GM19452 (cell line): ENCODE measurements at regions not wholly inside any gene's neighbourhood (a gene's known extent, or its start where the extent isn't known, plus 50 kb on each side); places are given as distances from the start of the nearest gene placed in this dataset.

Experiments used
- ATAC-seq: cut with Tn5 transposase; IDR thresholded peaks from one replicate; pipeline ENCODE4 v1.9.1; 2021; ENCODE audit not compliant: unreplicated experiment

DNA sequence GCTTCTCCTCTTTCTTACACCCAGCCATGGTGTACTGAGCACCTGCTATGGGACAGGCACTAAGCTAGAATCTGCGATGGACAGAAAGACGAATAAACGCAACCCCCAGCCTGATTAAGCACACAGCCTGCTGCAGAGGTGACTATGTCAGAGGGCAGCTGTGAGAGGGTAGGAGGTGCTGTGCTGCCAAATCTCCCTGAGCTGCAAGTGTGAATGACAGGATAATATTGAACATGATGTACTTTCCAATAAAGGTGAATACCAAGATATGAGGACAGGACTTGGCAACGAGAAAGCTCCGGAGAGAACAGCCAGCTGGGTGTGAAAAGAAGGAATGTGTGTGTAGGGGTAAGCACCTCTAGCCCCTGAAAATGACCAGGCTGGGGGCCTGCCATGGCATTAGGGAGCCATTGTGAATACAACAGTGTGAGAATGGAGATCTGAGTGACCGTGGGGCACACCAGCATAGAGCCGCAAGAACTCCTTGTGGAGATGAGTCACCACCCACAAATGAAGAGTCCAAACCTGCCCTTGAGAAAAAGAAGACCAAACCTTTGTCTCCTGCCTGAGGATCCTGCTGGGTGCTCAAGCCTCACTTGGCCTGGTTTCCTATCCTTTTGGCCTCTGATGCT is 83.0 kb upstream of the ATF3 start:
- no peak for ATAC-seq

DNA sequence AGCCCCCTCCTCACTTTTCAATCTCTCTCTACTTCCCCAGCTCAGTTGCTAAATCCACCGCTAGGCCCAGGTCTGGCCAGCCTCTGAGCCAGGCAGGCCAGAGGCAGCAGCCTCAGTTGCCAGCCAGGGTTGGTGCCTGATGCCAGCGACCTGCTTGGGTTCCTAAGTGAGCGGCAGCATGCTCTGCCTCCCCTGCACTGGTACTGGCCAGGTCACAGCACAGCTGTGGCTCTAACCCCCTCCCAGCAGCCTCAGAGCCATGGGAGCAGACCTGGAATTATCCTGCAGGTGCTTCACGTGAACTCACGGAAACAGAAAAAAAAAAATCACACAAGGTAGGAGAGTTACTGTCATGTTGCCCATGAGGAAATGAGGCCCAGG is 82.5 kb upstream of the ATF3 start:
- no peak for ATAC-seq

DNA sequence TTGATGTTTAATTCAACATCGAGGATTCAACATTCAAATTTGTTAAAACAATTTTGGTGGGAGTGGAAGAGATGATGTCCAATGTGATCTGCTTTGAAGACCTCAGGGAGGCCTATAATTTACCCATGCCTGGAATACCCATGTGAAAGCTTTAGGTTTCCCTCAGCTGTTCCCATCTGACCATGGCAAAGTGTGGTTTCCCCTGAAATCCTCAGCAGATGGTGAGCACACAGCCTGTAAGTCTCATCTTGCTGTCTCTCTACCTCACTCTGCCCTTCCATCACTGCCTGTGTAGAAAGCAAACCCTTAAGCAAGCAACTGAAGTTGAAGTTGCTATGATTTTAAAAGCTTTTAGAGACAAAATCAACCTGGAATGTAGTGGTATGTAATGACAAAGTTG is 80.1 kb upstream of the ATF3 start:
- no peak for ATAC-seq

DNA sequence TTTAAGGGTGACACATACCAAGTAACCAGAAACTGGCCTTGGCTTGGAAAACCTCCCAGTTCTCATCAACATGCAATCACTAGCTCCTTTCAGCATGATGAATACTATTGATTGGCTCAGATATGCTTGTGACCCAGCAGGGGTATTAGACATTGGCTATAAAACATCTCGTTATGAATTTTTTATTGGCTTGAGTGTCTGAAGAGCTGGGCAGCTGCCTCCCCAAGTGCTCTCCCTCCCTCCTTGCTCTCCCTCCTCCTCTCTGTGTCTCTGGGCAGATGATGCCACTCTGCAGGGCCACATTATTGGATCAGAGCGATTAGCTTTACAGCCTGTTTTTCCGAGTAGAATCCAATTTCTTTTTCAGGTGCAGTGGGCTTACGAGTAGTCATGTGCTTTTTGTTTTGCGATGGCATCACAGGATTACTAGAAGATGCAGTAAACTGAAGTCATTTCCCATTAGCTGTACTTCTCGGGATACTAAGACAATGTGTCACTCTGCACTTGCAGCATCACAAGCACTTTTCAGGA is 79.3 kb upstream of the ATF3 start:
- no peak for ATAC-seq

DNA sequence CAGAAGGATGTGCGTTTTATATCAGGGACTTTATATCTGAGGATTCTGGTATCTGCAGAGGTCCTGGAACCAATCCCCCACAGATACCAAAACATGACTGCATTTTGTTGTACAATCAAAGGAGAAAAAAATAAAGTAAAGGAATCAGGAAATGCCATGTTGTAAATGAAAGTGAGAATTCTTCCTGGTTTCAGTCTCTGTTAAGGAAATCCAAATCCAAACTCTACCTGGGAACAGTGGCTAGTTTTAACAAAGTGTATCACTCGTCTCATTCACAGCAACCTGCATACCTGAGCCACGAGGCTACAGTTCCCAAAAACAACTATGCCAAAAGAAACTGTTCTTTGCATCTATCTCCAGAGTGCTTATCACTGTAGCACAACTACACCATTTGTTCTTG is 77.3 kb upstream of the ATF3 start:
- no peak for ATAC-seq

DNA sequence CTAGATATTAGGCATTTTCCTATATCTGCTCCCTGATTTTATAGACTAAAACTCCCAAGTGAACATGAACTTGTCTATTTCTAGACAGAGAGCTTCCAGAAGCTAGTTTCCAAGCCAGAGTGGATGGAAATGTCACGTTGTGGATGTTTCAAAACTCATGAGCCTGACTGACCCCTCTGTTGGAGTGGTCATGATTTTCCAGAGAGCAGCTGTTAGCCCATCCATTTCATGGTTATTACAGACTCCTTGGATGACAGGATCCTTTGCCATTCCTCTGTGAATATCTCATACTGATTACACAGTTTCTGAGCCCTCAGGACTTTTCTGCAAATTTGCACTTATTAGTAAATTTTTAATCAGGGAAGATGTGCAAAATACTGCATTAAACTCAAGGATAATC is 76.8 kb upstream of the ATF3 start:
- no peak for ATAC-seq

DNA sequence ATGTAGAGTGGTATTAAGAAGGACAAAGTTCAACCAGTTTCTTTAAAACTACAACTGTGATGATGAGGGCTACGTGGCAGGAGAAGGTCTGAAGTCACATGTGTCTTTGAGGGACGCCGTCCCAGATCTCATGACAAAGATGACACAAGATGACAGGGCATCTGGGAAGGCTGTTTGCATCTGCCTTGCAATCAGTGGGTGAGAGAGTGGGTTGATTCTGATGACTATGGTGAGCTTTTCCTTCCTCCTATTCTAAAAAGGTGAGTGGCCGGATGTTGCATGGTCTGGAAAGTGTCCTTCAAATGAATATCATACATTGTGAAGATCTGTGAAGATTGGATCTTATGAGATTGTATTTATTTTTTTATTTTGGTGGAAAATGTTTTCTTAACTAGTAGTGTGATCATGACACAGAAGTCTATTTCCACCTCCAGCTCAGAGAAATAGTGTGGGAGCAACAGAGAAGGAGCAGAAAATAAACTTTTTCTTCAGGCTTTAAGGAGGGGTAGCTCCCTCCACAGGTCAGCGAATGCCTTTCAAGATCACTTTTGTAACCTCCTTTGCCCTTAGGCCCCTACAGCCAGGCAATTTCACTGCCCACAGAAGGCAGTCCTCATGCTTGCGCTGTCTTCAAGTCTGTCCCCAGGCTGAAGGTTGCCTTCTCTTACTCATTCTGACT is 76.0 kb upstream of the ATF3 start:
- no peak for ATAC-seq

DNA sequence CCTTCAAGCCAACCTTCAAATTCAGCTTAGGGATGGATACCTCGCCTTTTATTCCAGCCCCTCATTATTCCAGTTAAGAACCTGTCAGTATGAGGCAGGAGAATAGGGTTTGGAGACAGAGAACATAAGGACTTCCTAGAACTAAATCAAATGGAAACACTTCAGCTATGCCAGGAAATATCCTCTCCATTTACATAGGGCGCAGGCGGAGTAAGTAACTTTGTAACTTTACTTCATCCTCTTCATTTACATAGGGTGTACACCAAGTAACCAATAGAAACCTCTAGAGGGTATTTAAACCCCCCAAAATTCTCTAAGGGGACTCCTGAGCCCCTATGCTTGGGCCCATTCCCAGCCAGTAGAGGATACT is 75.4 kb upstream of the ATF3 start:
- ATAC-seq: no peak

DNA sequence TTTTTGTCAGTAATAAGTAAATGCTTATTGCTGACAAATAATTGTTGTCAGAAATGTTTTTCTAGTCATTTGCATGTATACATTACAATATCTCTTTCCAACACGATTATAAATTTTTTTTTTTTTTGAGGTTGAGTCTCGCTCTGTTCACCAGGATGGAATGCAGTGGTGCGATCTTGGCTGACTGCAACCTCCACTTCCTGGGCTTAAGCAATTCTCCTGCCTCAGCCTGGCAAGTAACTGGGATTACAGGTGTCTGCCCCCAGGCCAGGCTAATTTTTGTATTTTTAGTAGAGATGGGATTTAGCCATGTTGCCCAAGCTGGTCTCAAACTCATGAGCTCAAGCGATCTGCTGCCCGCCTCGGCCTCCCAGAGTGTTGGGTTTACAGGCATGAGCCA is 72.0 kb upstream of the ATF3 start:
- no peak for ATAC-seq

DNA sequence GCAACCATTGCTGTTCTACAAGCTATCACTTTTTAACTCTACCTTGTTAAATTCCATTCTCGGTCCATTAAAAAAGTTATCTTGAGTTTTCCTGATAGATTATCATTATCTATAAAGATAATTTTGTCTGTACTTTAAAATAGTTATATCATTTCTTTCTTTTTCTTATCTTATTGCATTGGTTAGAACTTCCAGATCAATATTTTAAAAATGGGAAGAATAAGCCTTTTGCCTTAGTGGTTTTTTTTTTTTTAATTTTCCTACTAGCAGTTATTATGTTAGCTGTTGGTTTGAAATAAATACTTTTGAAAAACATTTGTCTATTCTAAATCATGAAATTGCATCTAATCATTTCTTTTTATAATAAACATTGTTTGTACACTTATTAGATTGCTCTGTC is 71.0 kb upstream of the ATF3 start:
- no peak for ATAC-seq

DNA sequence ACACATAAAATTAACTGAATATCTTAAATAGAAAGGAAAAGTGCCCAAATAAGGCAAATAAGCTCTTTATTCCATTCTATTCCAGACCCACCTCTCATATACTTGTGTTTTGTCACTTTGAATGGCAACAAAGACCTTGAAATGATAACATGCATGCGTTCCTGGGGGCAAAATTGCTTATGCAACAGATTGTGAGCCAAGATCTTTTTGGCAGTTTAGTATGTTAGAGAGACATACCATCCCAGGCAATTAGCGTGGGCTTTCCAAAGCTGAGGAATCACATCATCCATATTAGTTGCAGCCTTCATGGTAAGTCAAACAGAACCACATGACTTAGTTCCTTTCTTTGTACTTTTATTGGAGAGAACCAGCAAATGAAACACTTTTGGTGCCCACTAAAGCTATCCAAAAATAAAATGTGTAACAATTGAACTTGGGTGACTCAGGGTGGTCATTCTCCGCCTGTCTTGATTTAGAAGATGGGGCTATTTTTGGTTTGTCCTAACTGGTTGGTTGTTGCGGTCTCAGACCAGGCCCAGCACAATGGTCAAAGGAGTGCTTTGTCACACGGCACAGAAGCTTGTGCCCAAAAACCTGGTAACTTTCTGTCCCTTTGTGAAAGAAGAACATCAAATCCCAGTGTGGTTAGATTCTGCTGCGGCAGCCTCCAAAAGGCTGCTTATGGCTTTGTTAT is 68.7 kb upstream of the ATF3 start:
- no peak for ATAC-seq

DNA sequence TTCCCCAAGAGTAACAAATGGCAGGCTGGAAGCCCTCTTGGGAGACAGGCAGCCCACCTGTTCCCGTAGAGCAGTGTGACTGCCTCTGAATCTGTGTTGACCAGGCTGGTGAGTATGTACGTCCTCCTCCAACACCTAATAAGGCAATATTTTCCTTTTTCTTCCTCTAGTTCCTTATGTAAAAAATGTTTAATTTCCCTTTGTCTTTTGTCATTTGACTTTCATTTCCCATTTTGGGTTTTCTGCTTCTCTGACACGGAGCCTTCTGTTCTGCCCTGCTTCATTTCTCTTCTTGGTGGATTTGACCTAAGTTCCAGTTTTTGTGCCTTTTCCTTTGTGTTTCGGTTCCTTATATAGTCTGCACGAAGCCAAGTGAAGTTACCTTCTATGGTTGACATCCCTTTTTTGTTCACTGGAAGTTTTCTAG is 65.8 kb upstream of the ATF3 start:
- no peak for ATAC-seq

DNA sequence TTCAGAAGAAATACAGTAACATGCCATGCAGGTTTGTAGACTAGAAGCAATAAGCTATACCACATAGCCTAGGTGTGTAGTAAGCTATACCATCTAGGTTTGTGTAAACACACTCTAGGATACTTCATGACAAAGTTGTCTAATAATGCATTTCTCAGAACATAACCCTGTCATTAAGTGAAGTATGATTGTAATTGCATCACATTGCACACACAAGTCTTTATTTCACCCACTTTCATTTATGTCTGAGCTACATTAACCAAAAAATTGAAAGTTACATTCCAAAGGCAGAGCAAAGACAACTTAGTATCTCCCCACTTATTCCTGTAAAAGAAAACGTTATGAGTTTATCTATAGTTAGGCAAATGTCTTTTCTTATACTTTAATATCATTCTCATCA is 64.5 kb upstream of the ATF3 start:
- no peak for ATAC-seq

DNA sequence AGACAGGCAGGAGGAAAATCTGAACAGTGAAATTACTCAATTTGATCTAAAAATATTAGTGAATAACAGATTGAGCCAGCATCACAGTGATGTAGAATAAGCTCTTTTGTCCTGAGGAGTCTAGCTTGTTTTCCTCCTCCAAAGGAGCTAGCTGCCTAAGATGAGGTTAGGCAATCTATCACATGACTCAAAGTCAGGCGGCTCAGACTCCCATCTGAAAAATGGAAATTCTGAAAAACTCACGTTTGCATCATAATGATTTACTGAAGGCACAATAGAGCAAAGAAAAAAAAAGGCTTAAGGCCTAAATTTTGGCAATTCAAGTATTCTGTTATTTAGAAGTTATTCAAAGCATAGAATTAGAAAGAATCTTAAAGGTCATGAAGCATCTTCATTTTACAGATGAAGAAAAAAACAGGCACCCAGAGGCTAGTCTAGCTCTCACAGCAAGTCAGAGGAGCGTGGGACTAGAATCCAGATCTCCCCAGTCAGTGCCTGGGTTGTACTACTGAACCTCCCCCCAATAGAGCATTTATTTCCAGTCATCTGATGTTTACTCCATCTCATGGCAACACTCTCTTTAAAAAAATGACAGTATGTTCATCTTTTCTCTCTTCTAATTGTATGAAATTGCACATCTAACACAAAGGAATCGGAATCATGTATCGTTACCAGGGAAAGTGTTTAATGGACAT is 62.5 kb upstream of the ATF3 start:
- ATAC-seq: no peak

DNA sequence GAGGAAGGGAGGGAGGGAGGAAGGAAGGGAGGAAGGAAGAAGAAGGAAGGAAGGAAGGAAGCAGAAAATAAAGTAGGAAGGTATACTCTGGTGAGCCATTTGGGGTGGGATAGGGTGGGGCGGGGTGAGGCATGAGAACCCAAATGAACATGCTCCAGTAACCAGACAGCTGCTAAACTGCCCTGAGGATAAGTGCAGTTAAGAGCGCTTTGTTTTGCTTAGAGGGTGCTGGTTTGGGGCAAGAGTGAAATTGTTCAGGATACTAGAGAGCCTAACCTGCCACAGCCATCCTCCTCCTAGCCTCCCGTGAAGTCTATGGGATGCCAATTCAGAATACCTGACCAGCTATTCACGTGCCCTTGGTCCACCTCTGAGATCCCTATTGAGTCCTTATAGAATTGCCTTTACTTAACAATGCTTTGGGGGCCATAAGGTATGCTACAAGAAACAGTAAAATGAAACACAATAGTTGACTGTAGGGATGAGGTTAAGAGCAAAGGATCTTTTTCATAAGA is 59.0 kb upstream of the ATF3 start:
- no peak for ATAC-seq

DNA sequence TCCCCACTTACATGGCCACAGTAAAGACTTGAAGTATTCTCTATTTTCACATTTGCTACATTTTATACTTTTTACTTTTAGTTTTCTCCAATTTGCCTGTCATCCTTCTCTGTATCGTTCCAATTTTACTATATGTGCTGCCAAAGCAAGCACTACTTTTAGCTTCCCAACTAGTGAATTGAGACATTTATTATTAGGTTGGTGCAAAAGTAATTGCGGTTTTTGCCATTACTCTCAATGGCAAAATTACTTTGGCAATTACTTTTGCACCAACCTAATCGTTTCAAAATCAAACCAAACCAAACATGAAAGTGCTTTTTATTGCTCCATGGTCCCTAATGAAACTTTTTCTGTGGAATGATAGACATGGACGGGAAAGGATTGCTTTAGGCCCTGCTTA is 56.6 kb upstream of the ATF3 start:
- no peak for ATAC-seq

DNA sequence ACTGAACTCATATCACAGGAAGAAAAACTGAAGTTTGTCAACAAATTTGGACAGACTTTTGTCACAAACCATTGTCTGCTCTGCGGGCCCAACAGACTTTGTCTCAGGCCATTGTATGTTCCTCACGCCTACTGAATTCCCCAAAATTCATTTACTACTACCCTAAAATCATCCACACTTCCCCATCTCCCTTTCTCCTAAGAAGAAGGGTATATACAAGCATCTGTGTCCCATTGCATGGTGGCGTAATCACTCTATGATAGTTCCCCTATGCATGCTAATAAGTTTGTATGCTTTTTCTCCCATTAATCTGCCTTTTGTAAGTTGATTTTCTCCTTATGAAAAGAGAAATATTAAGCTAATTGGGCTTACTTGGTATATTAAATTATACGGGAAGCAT is 54.9 kb upstream of the ATF3 start:
- ATAC-seq: no peak

DNA sequence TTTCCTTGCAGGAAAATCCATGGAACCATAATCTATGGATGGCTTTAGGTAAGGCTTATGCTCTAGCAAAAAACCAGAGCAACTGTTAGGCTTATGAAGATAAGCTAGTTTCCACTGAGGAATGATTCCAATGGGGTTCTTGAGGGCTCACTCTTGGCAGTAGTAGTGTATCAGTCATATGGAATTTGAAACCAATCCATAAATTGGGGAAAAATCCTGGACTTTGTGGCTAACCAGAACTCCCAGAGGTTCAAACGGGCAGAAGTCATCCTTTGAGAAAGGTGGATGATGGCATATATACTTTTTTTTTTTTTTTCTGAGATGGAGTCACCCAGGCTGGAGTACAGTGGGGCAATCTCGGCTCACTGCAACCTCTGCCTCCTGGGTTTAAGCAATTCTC is 54.2 kb upstream of the ATF3 start:
- no peak for ATAC-seq

DNA sequence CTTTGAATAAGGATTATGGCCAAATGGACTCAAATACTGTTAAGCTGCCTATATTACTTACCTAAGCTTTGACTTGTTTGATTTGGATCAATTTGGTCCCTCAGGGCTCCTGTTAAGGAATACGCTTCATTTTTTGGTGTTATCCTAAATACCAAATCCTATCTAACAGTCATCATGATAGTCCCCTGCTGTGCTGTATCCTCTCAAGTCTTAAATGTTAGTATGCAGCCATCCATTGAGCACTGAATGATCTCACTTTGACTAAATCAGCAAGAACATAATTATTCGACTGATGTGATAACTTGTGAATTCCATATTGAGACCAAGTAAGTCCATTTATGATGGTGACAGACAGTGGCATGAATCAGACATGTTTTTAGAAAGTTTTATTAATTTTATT is 53.1 kb upstream of the ATF3 start:
- no peak for ATAC-seq

DNA sequence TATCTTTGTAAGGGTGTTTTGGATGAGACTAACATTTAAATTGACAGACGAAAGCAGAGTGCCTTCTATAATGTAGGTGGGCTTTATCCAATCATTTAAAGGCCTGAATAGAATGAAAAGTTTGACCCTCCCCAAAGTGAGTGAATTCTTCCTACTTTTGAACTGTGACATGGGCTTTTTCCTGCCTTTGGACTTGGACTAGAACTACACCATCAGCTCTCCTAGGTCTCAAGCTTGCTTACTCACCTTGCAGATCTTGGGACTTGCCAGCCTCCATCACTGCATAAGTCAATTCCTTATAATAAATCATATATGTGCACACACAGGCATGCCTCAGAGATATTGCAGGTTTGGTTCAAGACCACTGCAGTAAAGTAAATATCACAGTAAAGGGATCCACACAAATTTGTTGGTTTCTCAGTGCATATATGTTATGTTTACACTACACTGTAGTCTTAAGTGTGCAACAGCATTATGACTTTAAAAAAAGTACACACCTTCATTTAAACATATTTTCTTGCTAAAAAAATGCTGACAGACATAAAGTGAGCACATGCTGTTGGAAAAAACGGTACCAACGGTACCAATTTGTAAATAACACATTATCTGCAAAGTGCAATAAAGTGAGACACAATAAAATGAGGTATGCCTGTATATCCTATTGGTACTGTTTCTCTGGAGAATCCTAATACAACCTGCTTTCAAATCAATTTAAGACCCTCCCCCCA is 51.6 kb upstream of the ATF3 start:
- ATAC-seq: no peak
